Limb (tissue), 2 donors: ENCODE measurements at regions not wholly inside any gene's neighbourhood (a gene's known extent, or its start where the extent isn't known, plus 50 kb on each side); places are given as distances from the start of the nearest gene placed in this dataset.

Experiments used
- DNase-seq, 2 donors: peaks; one replicate each; pipeline ENCODE4 v3.0.0-alpha.2; 2016; ENCODE audit errors: extremely low spot score in 2 of 2

GRCh38 chr1:168867941-168868634, 139.1 kb upstream of the DPT start:
- DNase-seq: no peak

- DNase-seq: no peak
Observed at GRCh38 chr1:168871531-168871930, 142.5 kb upstream of the DPT start.

- no peak for DNase-seq
Observed at GRCh38 chr1:168875831-168876230, 146.8 kb upstream of the DPT start.

- no peak for DNase-seq
Observed at GRCh38 chr1:168876830-168877229, 147.8 kb upstream of the DPT start.

- DNase-seq: no peak
Observed at GRCh38 chr1:168879896-168880734, 151.1 kb upstream of the DPT start.

GRCh38 chr1:168881656-168882260, 152.8 kb upstream of the DPT start:
- DNase-seq: no peak

GRCh38 chr1:168887381-168887780, 158.4 kb upstream of the DPT start:
- DNase-seq: no peak

GRCh38 chr1:168888418-168888817, 159.4 kb upstream of the DPT start:
- no peak for DNase-seq

GRCh38 chr1:168892931-168893330, 163.9 kb upstream of the DPT start:
- DNase-seq: no peak

- DNase-seq: peak in 1 of 2 donors; percentile 12
Observed at GRCh38 chr1:168893359-168893801, 164.4 kb upstream of the DPT start.

- peak in 1 of 2 donors; percentile 50 for DNase-seq
Observed at GRCh38 chr1:168894397-168894903, 165.4 kb upstream of the DPT start.

GRCh38 chr1:168897249-168897648, 168.2 kb upstream of the DPT start:
- DNase-seq: no peak

GRCh38 chr1:168903237-168903830, 174.3 kb upstream of the DPT start:
- DNase-seq: no peak

GRCh38 chr1:168905633-168906032, 176.6 kb upstream of the DPT start:
- no peak for DNase-seq

GRCh38 chr1:168906367-168906766, 177.4 kb upstream of the DPT start:
- no peak for DNase-seq

GRCh38 chr1:168907053-168907452, 178.0 kb upstream of the DPT start:
- DNase-seq: no peak

- DNase-seq: no peak
Observed at GRCh38 chr1:168907786-168908348, 178.9 kb upstream of the DPT start.

- no peak for DNase-seq
Observed at GRCh38 chr1:168910403-168910802, 181.4 kb upstream of the DPT start.

- DNase-seq: no peak
Observed at GRCh38 chr1:168911370-168911769, 182.4 kb upstream of the DPT start.

GRCh38 chr1:168913711-168914463, 184.9 kb upstream of the DPT start:
- no peak for DNase-seq

GRCh38 chr1:168917309-168917708, 188.3 kb upstream of the DPT start:
- no peak for DNase-seq
